ENCODE measurements at regions not wholly inside any gene's neighbourhood (a gene's known extent, or its start where the extent isn't known, plus 50 kb on each side); places are given as distances from the start of the nearest gene placed in this dataset.

- DNase-seq (ENCODE audit: low read depth in 2 of 2) = no peak
Observed at GRCh38 chr7:70986297-70986696, 145.6 kb upstream of the GALNT17 start.

DNA sequence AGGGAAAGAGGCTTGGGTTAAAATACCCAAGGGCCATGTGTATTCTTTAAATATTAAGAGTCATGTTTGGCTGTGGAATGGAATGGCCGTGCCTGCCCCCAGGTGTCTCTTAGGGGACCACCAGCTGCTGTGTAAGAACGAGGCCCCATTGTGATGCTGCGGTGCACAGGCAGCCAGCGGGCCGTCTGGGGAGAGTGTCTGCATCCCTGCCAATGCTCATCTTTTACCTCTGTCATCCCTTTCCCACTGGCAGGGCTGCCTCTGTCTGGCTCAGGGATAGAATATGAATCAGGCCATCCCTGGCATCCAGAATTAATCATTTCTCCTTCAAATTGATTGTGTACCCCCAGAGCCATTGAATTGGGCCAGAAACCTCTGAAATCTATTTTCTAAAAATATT is 137.8 kb upstream of the GALNT17 start:
- no peak for DNase-seq (ENCODE audit: low read depth in 2 of 2)

DNA sequence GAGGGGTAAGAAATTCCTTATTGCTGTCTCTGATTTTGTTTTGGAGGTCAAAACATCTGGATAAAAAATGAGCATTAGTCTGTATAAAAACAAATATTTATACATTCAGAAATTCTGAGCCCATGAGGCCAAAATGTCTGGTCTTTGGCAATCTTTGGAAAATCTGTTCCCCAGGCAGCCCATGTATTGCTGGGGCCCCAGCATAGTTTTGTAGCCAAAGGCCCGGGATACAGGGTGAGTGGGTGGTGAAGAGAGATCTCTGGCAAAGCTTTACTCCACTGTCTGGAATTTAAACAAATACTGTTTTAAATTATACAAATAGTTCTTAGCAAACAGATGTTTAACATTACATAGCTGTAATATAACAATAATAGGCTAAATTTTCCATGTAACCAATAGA is 134.7 kb upstream of the GALNT17 start:
- no peak for DNase-seq (ENCODE audit: low read depth in 2 of 2)

- no peak for DNase-seq (ENCODE audit: low read depth in 2 of 2)
Observed at GRCh38 chr7:71005109-71005508, 126.8 kb upstream of the GALNT17 start.

DNA sequence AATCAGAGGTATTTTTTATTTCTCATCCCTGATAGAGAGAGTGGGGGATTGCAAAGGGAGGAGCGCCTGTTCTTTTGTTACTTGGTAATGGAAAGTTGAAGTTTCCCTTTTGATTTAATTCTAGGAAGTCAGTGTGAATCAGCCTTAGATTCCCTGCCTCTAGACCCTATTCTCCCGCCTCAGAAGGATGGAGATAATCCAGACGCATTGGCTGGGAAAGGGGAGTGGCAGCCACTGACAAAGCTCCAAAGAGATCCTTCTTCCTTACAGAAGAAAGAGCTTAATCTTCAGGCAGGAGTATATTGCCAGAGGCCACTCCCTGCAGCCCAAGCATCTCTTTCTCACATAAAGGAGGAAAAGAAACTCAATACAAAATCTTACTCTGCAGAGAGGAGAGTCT is 122.3 kb upstream of the GALNT17 start:
- DNase-seq (ENCODE audit: low read depth in 2 of 2) = no peak

GRCh38 chr7:71015252-71015900 is 116.6 kb upstream of the GALNT17 start:
- DNase-seq (ENCODE audit: low read depth in 2 of 2) = no peak

- no peak for DNase-seq (ENCODE audit: low read depth in 2 of 2)
Observed at GRCh38 chr7:71016401-71016800, 115.5 kb upstream of the GALNT17 start.

DNA sequence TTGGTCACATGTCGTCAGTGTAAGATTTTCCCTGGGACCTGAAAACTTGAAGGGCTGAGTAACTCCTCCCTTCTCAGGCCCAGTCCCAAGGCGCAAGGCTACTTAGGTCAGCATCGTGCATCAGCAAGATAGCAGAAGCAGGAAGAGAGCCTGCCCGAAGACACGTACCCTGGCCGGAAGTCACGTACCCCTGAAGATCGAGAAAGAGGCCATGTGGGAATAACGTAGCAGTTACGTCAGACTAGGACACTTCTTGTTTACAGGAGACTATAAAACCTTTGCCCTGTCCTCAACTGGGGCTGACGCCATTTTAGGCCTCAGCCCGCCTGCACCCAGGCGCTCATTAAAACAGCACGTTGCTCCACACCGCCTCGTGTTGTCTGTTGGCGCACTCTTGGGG is 114.3 kb upstream of the GALNT17 start:
- DNase-seq (ENCODE audit: low read depth in 2 of 2) = no peak

DNA sequence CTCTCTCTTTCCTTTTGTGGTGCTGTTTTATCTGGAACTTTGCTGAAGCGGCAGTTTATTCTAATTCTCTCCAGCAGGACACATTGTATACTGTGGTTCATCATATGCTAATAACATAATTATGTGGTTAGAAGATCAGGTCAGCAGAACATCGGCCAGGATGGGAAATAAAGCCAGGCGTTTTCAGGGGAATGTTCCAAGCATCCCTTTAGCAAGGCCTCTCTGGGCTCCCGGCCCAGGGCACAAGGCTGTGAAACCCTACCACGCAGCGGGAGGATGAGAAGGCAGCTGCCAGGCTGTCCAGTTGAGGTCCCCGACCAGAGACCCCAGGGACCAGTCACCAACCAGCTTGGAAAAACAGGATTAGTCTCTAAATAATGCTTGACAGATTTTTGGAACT is 112.2 kb upstream of the GALNT17 start:
- DNase-seq (ENCODE audit: low read depth in 2 of 2) = no peak

DNA sequence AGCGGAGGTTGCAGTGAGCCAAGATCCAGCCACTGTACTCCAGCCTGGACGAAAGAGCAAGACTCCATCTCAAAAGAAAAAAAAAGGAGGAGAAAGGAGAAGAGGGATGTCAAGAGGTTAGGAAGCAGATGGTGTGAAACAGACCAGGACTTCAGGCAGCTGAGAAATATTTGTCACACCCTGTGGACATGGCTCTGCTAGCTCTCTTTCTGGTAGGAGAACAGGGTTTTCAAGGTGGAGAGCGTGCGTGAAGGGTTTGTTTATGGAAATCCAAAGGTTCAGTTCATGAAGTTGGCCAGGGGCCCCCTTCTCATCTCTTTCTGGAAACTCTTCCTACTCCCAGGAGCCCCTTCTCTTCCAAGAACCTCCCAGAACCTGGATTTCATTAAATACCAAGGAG is 110.8 kb upstream of the GALNT17 start:
- no peak for DNase-seq (ENCODE audit: low read depth in 2 of 2)

DNA sequence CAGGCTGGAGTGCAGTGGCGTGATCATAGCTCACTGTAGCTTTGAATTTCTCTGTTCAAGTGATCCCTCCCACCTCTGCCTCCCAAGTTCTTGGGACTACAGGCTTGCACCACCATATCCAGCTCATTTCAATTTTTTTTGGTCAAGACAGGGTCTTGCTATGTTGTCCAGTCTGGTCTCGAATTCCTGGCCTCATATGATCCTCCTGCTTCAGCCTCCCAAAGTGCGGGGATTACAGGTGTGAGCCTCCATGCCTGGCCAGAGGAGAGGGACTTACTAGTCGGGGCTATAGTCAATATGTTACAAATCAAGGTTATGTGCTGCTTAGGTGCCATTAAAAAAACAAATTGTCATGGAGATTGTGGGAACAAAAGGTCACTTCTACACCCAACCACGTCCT is 105.3 kb upstream of the GALNT17 start:
- no peak for DNase-seq (ENCODE audit: low read depth in 2 of 2)

- no peak for DNase-seq (ENCODE audit: low read depth in 2 of 2)
Observed at GRCh38 chr7:71034243-71034642, 97.7 kb upstream of the GALNT17 start.

DNA sequence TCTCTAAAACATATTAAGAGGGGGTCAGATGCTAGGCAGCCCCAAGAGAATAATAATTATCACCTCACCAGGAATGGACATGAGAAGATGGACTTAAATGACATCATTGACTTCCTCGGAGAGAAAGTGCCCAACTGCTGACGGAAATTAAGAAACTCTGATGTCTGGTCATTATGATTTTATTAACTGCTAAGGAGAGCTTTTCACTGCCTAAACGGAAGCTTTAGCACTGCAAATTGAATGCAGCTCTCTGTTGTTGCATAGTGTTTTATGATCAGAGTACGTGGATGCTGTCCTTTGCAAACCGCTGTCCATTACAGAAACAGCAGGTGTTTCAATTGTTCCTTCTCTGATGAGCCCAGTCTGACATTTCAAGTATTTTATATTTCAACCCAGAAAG is 89.4 kb upstream of the GALNT17 start:
- DNase-seq (ENCODE audit: low read depth in 2 of 2) = no peak

DNA sequence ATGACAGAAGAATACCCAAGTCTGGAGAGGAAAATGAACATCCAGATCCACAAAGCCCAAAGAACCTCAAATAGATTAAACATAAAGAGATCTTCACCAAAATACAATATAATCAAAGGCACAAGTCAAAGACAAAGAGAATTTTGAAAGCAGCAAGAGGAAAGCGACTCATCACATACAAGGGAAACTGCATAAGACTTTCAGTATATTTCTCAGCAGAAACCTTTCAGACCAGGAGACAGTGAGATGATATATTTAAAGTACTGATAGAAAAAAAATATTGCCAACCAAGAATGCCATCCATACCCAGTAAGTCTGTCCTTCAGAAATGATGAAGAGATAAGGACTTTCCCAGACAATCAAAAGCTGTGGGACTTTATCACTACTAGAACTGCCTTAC is 81.5 kb upstream of the GALNT17 start:
- DNase-seq (ENCODE audit: low read depth in 2 of 2) = no peak

DNA sequence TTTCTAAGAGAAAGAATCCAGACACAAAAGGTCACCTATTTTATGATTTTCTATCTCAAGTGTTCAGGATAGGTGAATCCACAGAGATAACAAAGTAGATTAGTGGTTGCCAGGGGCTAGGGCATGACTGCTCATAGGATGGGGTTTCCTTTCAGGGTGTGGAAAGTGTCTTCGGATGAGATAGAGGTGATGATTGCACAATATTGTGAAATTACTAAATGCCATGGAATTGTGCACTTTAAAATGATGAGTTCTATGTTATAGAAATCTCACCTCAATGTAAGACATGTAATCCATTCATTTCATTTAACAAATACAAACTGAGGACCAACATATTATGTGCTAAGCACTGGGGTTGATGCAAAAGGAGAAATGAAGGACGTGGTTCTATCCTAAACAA is 76.4 kb upstream of the GALNT17 start:
- DNase-seq (ENCODE audit: low read depth in 2 of 2) = no peak

DNA sequence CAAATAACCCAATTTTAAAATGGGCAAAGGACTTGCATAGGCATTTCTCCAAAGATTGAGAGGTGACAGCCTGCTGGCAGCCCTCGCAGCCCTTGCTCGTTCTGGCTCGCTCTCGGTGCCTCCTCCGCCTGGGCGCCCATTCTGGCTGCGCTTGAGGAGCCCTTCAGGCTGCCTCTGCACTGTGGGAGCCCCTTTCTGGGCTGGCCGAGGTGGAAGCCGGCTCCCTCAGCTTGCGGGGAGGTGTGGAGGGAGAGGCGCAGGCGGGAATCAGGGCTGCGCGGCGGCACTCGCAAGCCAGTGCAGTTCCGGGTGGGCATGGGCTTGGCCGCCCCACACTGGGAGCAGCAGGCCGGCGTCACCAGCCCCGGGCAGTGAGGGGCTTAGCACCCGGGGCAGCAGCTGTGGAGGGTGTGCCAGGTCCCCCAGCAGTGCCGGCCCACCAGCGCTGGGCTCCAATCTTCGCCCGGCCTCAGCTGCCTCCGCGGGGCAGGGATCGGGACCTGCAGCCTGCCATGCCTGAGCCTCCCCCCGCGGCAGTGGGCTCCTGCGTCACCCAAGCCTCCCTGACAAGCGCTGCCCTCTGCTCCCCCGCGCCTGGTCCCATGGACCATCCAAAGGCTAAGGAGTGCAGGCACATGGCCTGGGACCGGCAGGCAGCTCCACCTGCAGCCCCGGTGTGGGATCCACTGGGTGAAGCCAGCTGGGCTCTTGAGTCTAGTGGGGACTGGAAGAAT is 54.0 kb upstream of the GALNT17 start:
- no peak for DNase-seq (ENCODE audit: low read depth in 2 of 2)

Measured in stimulated activated CD8-positive, alpha-beta memory T cell treated with anti-CD3 and anti-CD28 coated beads, Interleukin-7, amount 100 ng/mL, for 1 hour (primary cell).